IPS-18c (cell line): ENCODE measurements at regions not wholly inside any gene's neighbourhood (a gene's known extent, or its start where the extent isn't known, plus 50 kb on each side); places are given as distances from the start of the nearest gene placed in this dataset.

ENCODE experiments used
- H3K4me3 ChIP-seq: 2 replicates; pipeline ENCODE4 v1.7.0; 2013; ENCODE audit warnings: low read depth, mild to moderate bottlenecking, low read length, moderate library complexity; ENCODE audit not compliant: insufficient read depth
- H3K9me3 ChIP-seq: one replicate; pipeline ENCODE4 v1.6.1; 2013; ENCODE audit warnings: mild to moderate bottlenecking, low read length, moderate library complexity; ENCODE audit not compliant: control insufficient read depth, insufficient read depth

GRCh38 chr15:81492331-81492968 is 118.4 kb upstream of the TMC3 start:
- Histone ChIP-seq H3K4me3 (no peak overlapping the region), H3K9me3 (no peaks in the 10 kb centered on the region)

- Histone ChIP-seq H3K9me3 (peaks cover 2% of the 10 kb centered on the region), H3K4me3 (no peak overlapping the region)
Observed at GRCh38 chr15:81491414-81492096, 117.5 kb upstream of the TMC3 start.

GRCh38 chr15:81485806-81486205 is 111.8 kb upstream of the TMC3 start:
- H3K9me3 ChIP-seq = peaks cover 2% of the 10 kb centered on the region
- no peak overlapping the region for H3K4me3 ChIP-seq

GRCh38 chr15:81484086-81484955 is 110.3 kb upstream of the TMC3 start:
- Histone ChIP-seq H3K9me3 (peaks cover 2% of the 10 kb centered on the region), H3K4me3 (no peak overlapping the region)

- no peak overlapping the region for H3K4me3 ChIP-seq
- peaks cover 2% of the 10 kb centered on the region for H3K9me3 ChIP-seq
Observed at GRCh38 chr15:81483496-81483895, 109.5 kb upstream of the TMC3 start.

GRCh38 chr15:81481346-81481745 is 107.3 kb upstream of the TMC3 start:
- H3K4me3 ChIP-seq = no peak overlapping the region
- H3K9me3 ChIP-seq = no peaks in the 10 kb centered on the region

- Histone ChIP-seq H3K9me3 (no peaks in the 10 kb centered on the region), H3K4me3 (no peak overlapping the region)
Observed at GRCh38 chr15:81480645-81481053, 106.6 kb upstream of the TMC3 start.

GRCh38 chr15:81478354-81478753 is 104.3 kb upstream of the TMC3 start:
- Histone ChIP-seq H3K9me3 (no peaks in the 10 kb centered on the region), H3K4me3 (no peak overlapping the region)

GRCh38 chr15:81475926-81476325 is 101.9 kb upstream of the TMC3 start:
- Histone ChIP-seq H3K4me3 (no peak overlapping the region), H3K9me3 (no peaks in the 10 kb centered on the region)

GRCh38 chr15:81475471-81475870 is 101.5 kb upstream of the TMC3 start:
- no peak overlapping the region for H3K4me3 ChIP-seq
- H3K9me3 ChIP-seq = no peaks in the 10 kb centered on the region

GRCh38 chr15:81473946-81474345 is 99.9 kb upstream of the TMC3 start:
- no peaks in the 10 kb centered on the region for H3K9me3 ChIP-seq
- H3K4me3 ChIP-seq = no peak overlapping the region

GRCh38 chr15:81473177-81473576 is 99.2 kb upstream of the TMC3 start:
- H3K9me3 ChIP-seq = no peaks in the 10 kb centered on the region
- H3K4me3 ChIP-seq = no peak overlapping the region

GRCh38 chr15:81471151-81471550 is 97.1 kb upstream of the TMC3 start:
- no peak overlapping the region for H3K4me3 ChIP-seq
- no peaks in the 10 kb centered on the region for H3K9me3 ChIP-seq

GRCh38 chr15:81469154-81469553 is 95.1 kb upstream of the TMC3 start:
- H3K9me3 ChIP-seq = no peaks in the 10 kb centered on the region
- no peak overlapping the region for H3K4me3 ChIP-seq

- no peak overlapping the region for H3K4me3 ChIP-seq
- no peaks in the 10 kb centered on the region for H3K9me3 ChIP-seq
Observed at GRCh38 chr15:81466741-81467140, 92.7 kb upstream of the TMC3 start.

- Histone ChIP-seq H3K9me3 (no peaks in the 10 kb centered on the region), H3K4me3 (no peak overlapping the region)
Observed at GRCh38 chr15:81454024-81454423, 80.0 kb upstream of the TMC3 start.

- Histone ChIP-seq H3K9me3 (no peaks in the 10 kb centered on the region), H3K4me3 (no peak overlapping the region)
Observed at GRCh38 chr15:81450721-81451120, 76.7 kb upstream of the TMC3 start.
